Hepatocyte (in vitro differentiated cells): ENCODE measurements at regions not wholly inside any gene's neighbourhood (a gene's known extent, or its start where the extent isn't known, plus 50 kb on each side); places are given as distances from the start of the nearest gene placed in this dataset.

ENCODE experiments used
- DNase-seq: peaks from one replicate; pipeline ENCODE4 v3.0.0-alpha.2; 2016; ENCODE audit warnings: low spot score
- H2AFZ ChIP-seq: fragments of 200-600 bp; sonication (generic); 2 replicates; pipeline ENCODE4 v1.6.0; 2016; ENCODE audit warnings: antibody characterized with exemption, mild to moderate bottlenecking
- H3K27ac ChIP-seq: fragments of 200-600 bp; sonication (generic); 2 replicates; pipeline ENCODE4 v1.5.1; 2016; ENCODE audit warnings: mild to moderate bottlenecking
- H3K27me3 ChIP-seq: fragments of 200-600 bp; sonication (generic); 2 replicates; pipeline ENCODE4 v1.6.1; 2016
- H3K36me3 ChIP-seq: fragments of 200-600 bp; sonication (generic); replicated peaks from 2 replicates; pipeline ENCODE4 v1.5.1; 2016; ENCODE audit warnings: low read depth; ENCODE audit not compliant: insufficient read depth
- H3K4me1 ChIP-seq: fragments of 200-600 bp; sonication (generic); 2 replicates; pipeline ENCODE4 v1.5.1; 2016; ENCODE audit warnings: mild to moderate bottlenecking, moderate library complexity; ENCODE audit not compliant: insufficient read depth
- H3K4me2 ChIP-seq: fragments of 200-600 bp; sonication (generic); 2 replicates; pipeline ENCODE4 v1.6.0; 2016
- H3K4me3 ChIP-seq: fragments of 200-600 bp; sonication (generic); 2 replicates; pipeline ENCODE4 v1.5.1; 2016; ENCODE audit warnings: mild to moderate bottlenecking
- H3K79me2 ChIP-seq: fragments of 200-600 bp; sonication (generic); 2 replicates; pipeline ENCODE4 v1.6.0; 2017; ENCODE audit warnings: mild to moderate bottlenecking
- H3K9me2 ChIP-seq: fragments of 200-600 bp; sonication (generic); replicated peaks from 2 replicates; pipeline ENCODE4 v1.6.0; 2017; ENCODE audit warnings: mild to moderate bottlenecking; ENCODE audit not compliant: insufficient read depth
- H3K9me3 ChIP-seq: fragments of 200-600 bp; sonication (generic); 2 replicates; pipeline ENCODE4 v1.5.1; 2016; ENCODE audit warnings: low read depth, mild to moderate bottlenecking
- H4K20me1 ChIP-seq: fragments of 200-600 bp; sonication (generic); 2 replicates; pipeline ENCODE4 v1.6.0; 2016; ENCODE audit warnings: mild to moderate bottlenecking; ENCODE audit not compliant: insufficient read depth, poor library complexity, severe bottlenecking
- EZH2 ChIP-seq: fragments of 200-600 bp; sonication (generic); IDR thresholded peaks from 2 replicates; pipeline ENCODE4 v1.6.1; 2016; ENCODE audit warnings: antibody characterized with exemption, mild to moderate bottlenecking, borderline replicate concordance
- EZH2phosphoT487 ChIP-seq: fragments of 200-600 bp; sonication (generic); IDR thresholded peaks from one replicate; pipeline ENCODE4 v1.6.1; 2018; ENCODE audit warnings: antibody characterized with exemption, mild to moderate bottlenecking, low read depth, moderate library complexity; ENCODE audit not compliant: unreplicated experiment, severe bottlenecking
- WGBS: methylation state at CpG from one replicate; pipeline ENCODE4 v1.1.6; 2016; ENCODE audit warnings: low lambda C conversion rate; ENCODE audit errors: missing lambda C conversion rate; 5-methylcytosine and 5-hydroxymethylcytosine counted together
- TF ChIP-seq, protein P1 (sequence below): fragments of 200-600 bp; sonication (generic); IDR thresholded peaks from 2 replicates; pipeline ENCODE4 v1.5.1; 2016; ENCODE audit warnings: antibody characterized with exemption, mild to moderate bottlenecking; ENCODE audit not compliant: poor library complexity

DNA sequence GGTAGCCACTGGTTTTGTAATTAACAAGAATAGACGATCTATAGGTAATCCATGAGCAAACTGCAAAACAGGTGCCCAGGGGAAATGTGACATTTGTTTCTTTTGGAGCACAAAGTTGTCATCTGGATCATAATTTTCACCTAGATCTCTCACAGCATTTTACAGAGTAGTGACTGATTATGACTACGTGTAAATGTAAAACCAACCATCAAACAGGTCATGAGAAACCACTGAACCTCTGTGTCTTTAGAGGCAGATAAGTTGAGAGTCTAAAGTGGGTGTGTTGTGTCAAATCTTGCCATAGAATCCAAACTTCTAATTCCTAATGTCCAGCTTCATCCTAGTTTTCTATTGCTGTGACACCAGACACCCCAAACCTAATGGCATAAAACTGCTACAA is 648.1 kb downstream of the MID1IP1 start:
- H3K4me1 ChIP-seq: peaks cover 10% of the 10 kb centered on the region
- no peaks in the 10 kb centered on the region for H3K9me2 ChIP-seq
- 84% methylated on average over 2 of the region's 2 CpGs for WGBS
- no peaks in the 10 kb centered on the region for H4K20me1 ChIP-seq
- H2AFZ ChIP-seq: no peak overlapping the region
- DNase-seq: no peak
- no peaks in the 10 kb centered on the region for H3K27me3 ChIP-seq
- H3K36me3 ChIP-seq: no peaks in the 10 kb centered on the region
- no peaks in the 10 kb centered on the region for H3K9me3 ChIP-seq
- no peaks in the 10 kb centered on the region for H3K79me2 ChIP-seq
- H3K4me2 ChIP-seq: no peak overlapping the region
- no peak for TF ChIP-seq EZH2
- TF ChIP-seq EZH2phosphoT487: no peak
- TF ChIP-seq, protein P1, sequence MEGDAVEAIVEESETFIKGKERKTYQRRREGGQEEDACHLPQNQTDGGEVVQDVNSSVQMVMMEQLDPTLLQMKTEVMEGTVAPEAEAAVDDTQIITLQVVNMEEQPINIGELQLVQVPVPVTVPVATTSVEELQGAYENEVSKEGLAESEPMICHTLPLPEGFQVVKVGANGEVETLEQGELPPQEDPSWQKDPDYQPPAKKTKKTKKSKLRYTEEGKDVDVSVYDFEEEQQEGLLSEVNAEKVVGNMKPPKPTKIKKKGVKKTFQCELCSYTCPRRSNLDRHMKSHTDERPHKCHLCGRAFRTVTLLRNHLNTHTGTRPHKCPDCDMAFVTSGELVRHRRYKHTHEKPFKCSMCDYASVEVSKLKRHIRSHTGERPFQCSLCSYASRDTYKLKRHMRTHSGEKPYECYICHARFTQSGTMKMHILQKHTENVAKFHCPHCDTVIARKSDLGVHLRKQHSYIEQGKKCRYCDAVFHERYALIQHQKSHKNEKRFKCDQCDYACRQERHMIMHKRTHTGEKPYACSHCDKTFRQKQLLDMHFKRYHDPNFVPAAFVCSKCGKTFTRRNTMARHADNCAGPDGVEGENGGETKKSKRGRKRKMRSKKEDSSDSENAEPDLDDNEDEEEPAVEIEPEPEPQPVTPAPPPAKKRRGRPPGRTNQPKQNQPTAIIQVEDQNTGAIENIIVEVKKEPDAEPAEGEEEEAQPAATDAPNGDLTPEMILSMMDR: no peak
- no peak overlapping the region for H3K4me3 ChIP-seq
- no peak overlapping the region for H3K27ac ChIP-seq

DNA sequence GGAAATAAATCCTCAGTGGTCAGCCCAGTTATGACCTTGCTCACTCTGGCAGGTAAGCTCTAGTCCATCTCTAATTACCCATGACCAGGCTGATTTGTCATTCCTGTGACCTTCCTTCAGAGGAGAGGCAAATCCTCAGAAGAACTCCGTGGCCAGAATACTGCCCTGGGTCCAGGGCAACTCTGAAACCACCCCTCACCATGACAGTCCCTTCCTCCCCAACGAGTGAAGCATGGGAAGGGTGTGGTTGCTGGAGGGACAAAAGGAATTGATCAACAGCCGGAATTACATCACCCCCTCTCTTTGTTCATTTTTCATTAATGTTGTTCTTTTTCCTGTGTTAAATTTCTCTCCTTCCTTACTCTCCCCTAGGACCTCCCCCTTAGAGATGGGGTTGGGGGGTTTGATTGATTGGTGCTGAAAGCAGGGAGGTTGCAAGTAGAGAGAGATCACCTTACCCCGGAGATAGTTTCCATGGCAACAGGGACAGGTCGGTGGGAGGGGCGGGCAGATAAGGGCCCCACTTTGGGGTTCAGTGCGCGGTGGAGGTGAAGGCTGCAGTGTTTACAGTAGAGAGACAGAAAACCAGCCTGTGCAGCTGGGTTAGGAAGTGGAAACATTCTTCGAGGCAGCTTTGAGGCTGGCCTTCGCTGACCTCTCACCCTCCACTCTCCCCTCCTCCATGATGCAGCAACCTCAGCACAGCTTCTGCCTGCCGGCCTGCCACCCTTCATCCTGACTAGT is 647.4 kb downstream of the BCOR start:
- H3K9me3 ChIP-seq: no peaks in the 10 kb centered on the region
- peaks cover 10% of the 10 kb centered on the region for H3K4me1 ChIP-seq
- no peaks in the 10 kb centered on the region for H3K9me2 ChIP-seq
- TF ChIP-seq EZH2 (no peak), EZH2phosphoT487 (no peak)
- TF ChIP-seq, protein P1: no peak
- no peak overlapping the region for H3K27ac ChIP-seq
- WGBS: 40% methylated on average over 11 of the region's 11 CpGs
- no peaks in the 10 kb centered on the region for H3K79me2 ChIP-seq
- DNase-seq: peak; percentile 31
- H2AFZ ChIP-seq: no peak overlapping the region
- H3K4me2 ChIP-seq: no peak overlapping the region
- no peaks in the 10 kb centered on the region for H3K36me3 ChIP-seq
- H3K27me3 ChIP-seq: no peaks in the 10 kb centered on the region
- H4K20me1 ChIP-seq: no peaks in the 10 kb centered on the region
- H3K4me3 ChIP-seq: no peak overlapping the region

DNA sequence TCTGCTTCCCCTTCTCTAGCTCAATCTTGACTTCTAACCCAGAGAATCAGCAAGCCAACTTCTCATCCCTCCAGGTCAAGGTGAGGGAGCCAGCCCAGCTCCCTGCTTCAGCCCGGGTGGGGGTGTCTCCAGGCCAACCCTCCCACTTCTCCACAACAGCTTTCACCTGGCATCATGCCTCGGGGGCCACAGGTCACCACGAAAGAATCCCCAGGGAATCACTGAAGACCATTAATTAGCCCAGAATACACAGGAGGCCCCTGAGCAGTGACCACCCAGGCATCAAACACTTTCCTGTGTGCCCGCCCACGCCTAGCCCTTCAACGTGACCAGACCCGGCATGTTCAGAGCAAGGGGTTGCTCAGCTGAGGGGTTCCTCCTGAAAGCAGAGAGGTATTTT is 646.7 kb downstream of the BCOR start:
- H4K20me1 ChIP-seq: no peaks in the 10 kb centered on the region
- WGBS: 76% methylated on average over 7 of the region's 7 CpGs
- TF ChIP-seq, protein P1: no peak
- TF ChIP-seq EZH2 (no peak), EZH2phosphoT487 (no peak)
- no peaks in the 10 kb centered on the region for H3K9me3 ChIP-seq
- H3K27me3 ChIP-seq: no peaks in the 10 kb centered on the region
- no peak overlapping the region for H3K4me2 ChIP-seq
- H3K36me3 ChIP-seq: no peaks in the 10 kb centered on the region
- H2AFZ ChIP-seq: no peak overlapping the region
- peaks cover 10% of the 10 kb centered on the region for H3K4me1 ChIP-seq
- no peak overlapping the region for H3K4me3 ChIP-seq
- no peaks in the 10 kb centered on the region for H3K9me2 ChIP-seq
- no peaks in the 10 kb centered on the region for H3K79me2 ChIP-seq
- no peak overlapping the region for H3K27ac ChIP-seq
- DNase-seq: no peak
